IPS-NIHi11 (cell line): ENCODE measurements at regions not wholly inside any gene's neighbourhood (a gene's known extent, or its start where the extent isn't known, plus 50 kb on each side); places are given as distances from the start of the nearest gene placed in this dataset.
"Not testable (repeated sequence)": the region's sequence is repeated elsewhere in the genome, so short reads cannot be mapped to it uniquely, and the experiment has no call there.

ENCODE experiments used
- DNase-seq: peaks from one replicate; pipeline ENCODE4 v3.0.0; 2012; ENCODE audit warnings: mixed read lengths, low spot score

GRCh38 chr20:40634891-40635290 is 54.1 kb downstream of the MAFB start:
- no peak for DNase-seq

GRCh38 chr20:40633123-40633850 is 55.7 kb downstream of the MAFB start:
- no peak for DNase-seq

GRCh38 chr20:40632346-40632976 is 56.6 kb downstream of the MAFB start:
- no peak for DNase-seq

- DNase-seq: no peak
Observed at GRCh38 chr20:40631119-40631631, 57.9 kb downstream of the MAFB start.

- no peak for DNase-seq
Observed at GRCh38 chr20:40630713-40631112, 58.3 kb downstream of the MAFB start.

- no peak for DNase-seq
Observed at GRCh38 chr20:40630099-40630498, 58.9 kb downstream of the MAFB start.

- DNase-seq: no peak
Observed at GRCh38 chr20:40628877-40629276, 60.2 kb downstream of the MAFB start.

GRCh38 chr20:40619053-40619452 is 70.0 kb downstream of the MAFB start:
- DNase-seq: not testable (repeated sequence)

GRCh38 chr20:40617594-40617993 is 71.4 kb downstream of the MAFB start:
- no peak for DNase-seq

- no peak for DNase-seq
Observed at GRCh38 chr20:40612837-40613236, 76.2 kb downstream of the MAFB start.

- no peak for DNase-seq
Observed at GRCh38 chr20:40612247-40612646, 76.8 kb downstream of the MAFB start.

- DNase-seq: no peak
Observed at GRCh38 chr20:40610730-40611129, 78.3 kb downstream of the MAFB start.

- DNase-seq: no peak
Observed at GRCh38 chr20:40607927-40608326, 81.1 kb downstream of the MAFB start.

GRCh38 chr20:40606660-40607059 is 82.4 kb downstream of the MAFB start:
- DNase-seq: no peak

- no peak for DNase-seq
Observed at GRCh38 chr20:40606237-40606636, 82.8 kb downstream of the MAFB start.

GRCh38 chr20:40604416-40604815 is 84.6 kb downstream of the MAFB start:
- DNase-seq: no peak

GRCh38 chr20:40603057-40603651 is 85.9 kb downstream of the MAFB start:
- DNase-seq: no peak

GRCh38 chr20:40602381-40602780 is 86.7 kb downstream of the MAFB start:
- no peak for DNase-seq

- DNase-seq: no peak
Observed at GRCh38 chr20:40600441-40601219, 88.4 kb downstream of the MAFB start.

GRCh38 chr20:40599987-40600386 is 89.0 kb downstream of the MAFB start:
- no peak for DNase-seq

- no peak for DNase-seq
Observed at GRCh38 chr20:40592941-40593340, 96.1 kb downstream of the MAFB start.

GRCh38 chr20:40591536-40591935 is 97.5 kb downstream of the MAFB start:
- DNase-seq: no peak
